Left lung (tissue), 4 donors: ENCODE measurements at regions not wholly inside any gene's neighbourhood (a gene's known extent, or its start where the extent isn't known, plus 50 kb on each side); places are given as distances from the start of the nearest gene placed in this dataset.

ENCODE experiments used
- ATAC-seq: fragments of 200-7000 bp; cut with Tn5 transposase; one replicate; pipeline ENCODE4 v1.9.1; 2020; ENCODE audit warnings: moderate library complexity
- DNase-seq, 4 donors: peaks; one replicate each; pipeline ENCODE4 v3.0.0-alpha.2; 2013 to 2020
- H3K27ac ChIP-seq, 2 donors: fragments of 200-600 bp; sonication (generic) in 1 of 2; one replicate each; pipeline versions ENCODE4 v1.5.0 to v1.8.0; 2020 to 2021
- H3K27me3 ChIP-seq, 2 donors: fragments of 200-600 bp; sonication (generic) in 1 of 2; one replicate each; pipeline versions ENCODE4 v1.5.0 to v1.8.0; 2020 to 2021
- H3K36me3 ChIP-seq, 2 donors: fragments of 200-600 bp; sonication (generic) in 1 of 2; one replicate each; pipeline versions ENCODE4 v1.5.0 to v1.8.0; 2020 to 2021
- H3K4me1 ChIP-seq, 2 donors: fragments of 200-600 bp; one replicate each; pipeline ENCODE4 v1.8.0; 2021
- H3K4me3 ChIP-seq, 2 donors: fragments of 200-600 bp; sonication (generic) in 1 of 2; one replicate each; pipeline versions ENCODE4 v1.5.0 to v1.8.0; 2020 to 2021; ENCODE audit warnings: mild to moderate bottlenecking in 1 of 2
- H3K9me3 ChIP-seq, 2 donors: fragments of 200-600 bp; sonication (generic) in 1 of 2; one replicate each; pipeline versions ENCODE4 v1.5.0 to v1.8.0; 2020 to 2021
- intact Hi-C, 2 donors: fragments of 100-400 bp; cut with DNase I; formaldehyde crosslinking; loops; one replicate each; pipeline versions ENCODE4 v1.11.2 to v1.14.2; 2022
- TF ChIP-seq, protein P1 (sequence below), 2 donors: fragments of 200-600 bp; sonication (generic) in 1 of 2; IDR thresholded peaks; one replicate each; pipeline versions ENCODE4 v1.5.0 to v1.8.0; 2021; ENCODE audit warnings: antibody characterized with exemption in 2 of 2
- donor health status: DM: no; HTN: yes; CAD: no.
- donor health status: DM: no; HTN: no; CAD: no.

DNA sequence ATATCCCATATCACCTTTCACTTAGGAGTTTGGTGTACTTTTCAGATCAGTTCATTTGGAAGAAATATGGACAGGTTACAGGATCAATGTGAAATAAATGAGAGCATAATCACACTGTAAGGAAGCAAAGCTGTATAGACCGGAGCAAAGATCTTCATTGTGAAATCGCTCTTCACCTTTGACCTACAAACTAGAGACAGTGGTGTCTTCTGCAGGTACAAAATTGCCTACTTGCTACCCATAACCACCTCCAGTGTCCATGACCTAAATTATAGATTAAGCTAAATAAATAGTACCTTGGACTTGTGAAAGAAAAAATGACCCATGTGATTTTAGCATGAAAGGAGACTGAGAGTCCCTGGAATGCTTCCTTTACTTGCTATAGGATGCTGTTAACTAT is 379.5 kb upstream of the SUCLG2 start:
- Histone ChIP-seq H3K27ac (no peak overlapping the region), H3K4me3 (no peak overlapping the region), H3K27me3 (no peaks in the 10 kb centered on the region), H3K4me1 (no peaks in the 10 kb centered on the region), H3K9me3 (no peaks in the 10 kb centered on the region), H3K36me3 (no peaks in the 10 kb centered on the region)
- no peak for ATAC-seq
- DNase-seq: no peak
- intact Hi-C loops: no loop called here
- TF ChIP-seq, protein P1, sequence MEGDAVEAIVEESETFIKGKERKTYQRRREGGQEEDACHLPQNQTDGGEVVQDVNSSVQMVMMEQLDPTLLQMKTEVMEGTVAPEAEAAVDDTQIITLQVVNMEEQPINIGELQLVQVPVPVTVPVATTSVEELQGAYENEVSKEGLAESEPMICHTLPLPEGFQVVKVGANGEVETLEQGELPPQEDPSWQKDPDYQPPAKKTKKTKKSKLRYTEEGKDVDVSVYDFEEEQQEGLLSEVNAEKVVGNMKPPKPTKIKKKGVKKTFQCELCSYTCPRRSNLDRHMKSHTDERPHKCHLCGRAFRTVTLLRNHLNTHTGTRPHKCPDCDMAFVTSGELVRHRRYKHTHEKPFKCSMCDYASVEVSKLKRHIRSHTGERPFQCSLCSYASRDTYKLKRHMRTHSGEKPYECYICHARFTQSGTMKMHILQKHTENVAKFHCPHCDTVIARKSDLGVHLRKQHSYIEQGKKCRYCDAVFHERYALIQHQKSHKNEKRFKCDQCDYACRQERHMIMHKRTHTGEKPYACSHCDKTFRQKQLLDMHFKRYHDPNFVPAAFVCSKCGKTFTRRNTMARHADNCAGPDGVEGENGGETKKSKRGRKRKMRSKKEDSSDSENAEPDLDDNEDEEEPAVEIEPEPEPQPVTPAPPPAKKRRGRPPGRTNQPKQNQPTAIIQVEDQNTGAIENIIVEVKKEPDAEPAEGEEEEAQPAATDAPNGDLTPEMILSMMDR (IDR thresholded peaks at IDR 0.05): no peak

DNA sequence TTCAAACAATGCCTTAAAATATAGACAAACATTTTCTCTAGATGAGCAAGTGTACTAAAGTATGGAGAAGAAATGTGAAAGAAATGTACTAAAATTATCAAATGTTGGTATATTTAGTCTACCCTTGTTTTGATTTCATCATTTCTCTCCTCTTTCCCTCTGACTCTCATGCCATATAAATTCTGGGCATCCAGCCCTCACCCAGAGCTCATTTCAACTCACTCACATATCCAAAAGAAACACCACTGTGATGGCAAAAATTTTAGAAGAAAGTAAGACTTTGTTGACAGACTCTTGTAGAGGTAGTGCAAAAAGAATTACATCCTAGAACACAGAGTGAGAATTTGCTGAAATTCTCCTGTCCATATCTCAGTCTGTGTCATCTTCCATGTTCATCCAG is 377.8 kb upstream of the SUCLG2 start:
- Histone ChIP-seq H3K36me3 (no peaks in the 10 kb centered on the region), H3K9me3 (no peaks in the 10 kb centered on the region), H3K27ac (no peak overlapping the region), H3K27me3 (no peaks in the 10 kb centered on the region), H3K4me1 (no peaks in the 10 kb centered on the region), H3K4me3 (no peak overlapping the region)
- intact Hi-C loops: no loop called here
- DNase-seq (no peak), ATAC-seq (no peak)
- TF ChIP-seq, protein P1 (IDR thresholded peaks at IDR 0.05): no peak

DNA sequence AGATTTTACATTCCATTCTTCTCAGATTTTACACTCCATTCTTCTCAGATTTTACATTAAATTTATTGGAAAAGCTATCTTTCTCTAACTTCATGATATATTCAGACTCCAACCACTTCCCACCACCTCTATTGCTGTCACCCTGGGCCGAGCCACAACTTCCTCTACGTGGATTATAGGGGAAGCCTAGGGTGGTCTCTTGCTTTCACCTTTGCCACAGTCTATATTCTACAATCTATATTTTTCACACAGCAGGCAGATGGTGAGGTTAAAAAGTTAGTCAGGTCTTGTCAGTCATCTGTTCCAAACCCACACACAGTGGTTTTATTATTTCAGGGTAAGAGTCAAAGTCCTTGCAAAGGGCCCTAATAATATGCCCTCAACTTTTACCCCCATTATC is 370.8 kb upstream of the SUCLG2 start:
- ATAC-seq (no peak), DNase-seq (no peak)
- no peaks in the 10 kb centered on the region for H3K27me3 ChIP-seq
- no peaks in the 10 kb centered on the region for H3K36me3 ChIP-seq
- intact Hi-C loops: no loop called here
- no peaks in the 10 kb centered on the region for H3K9me3 ChIP-seq
- H3K4me3 ChIP-seq: no peak overlapping the region
- H3K4me1 ChIP-seq: no peaks in the 10 kb centered on the region
- no peak overlapping the region for H3K27ac ChIP-seq
- TF ChIP-seq, protein P1 (IDR thresholded peaks at IDR 0.05): no peak

DNA sequence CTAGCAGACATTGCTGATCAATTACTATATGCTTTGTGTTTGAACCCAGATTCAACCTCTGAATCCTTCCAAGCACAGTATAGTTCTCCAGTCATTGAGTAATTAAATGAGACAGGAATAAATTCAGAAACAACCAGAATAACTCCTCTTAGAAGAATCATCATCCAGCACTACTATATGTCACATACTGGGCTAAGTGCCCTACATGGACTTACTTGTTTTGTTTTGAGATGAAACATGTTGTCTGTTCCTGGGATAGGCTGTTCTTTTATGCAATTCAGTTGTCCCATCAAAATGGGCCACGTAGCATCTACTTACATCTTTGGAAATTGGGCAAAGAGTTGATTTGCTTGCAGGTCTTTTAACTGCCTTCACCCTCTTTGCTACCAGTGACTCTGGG is 365.5 kb upstream of the SUCLG2 start:
- DNase-seq (no peak), ATAC-seq (no peak)
- Histone ChIP-seq H3K27me3 (no peaks in the 10 kb centered on the region), H3K9me3 (no peaks in the 10 kb centered on the region), H3K27ac (no peak overlapping the region), H3K36me3 (no peaks in the 10 kb centered on the region), H3K4me1 (no peaks in the 10 kb centered on the region), H3K4me3 (no peak overlapping the region)
- TF ChIP-seq, protein P1 (IDR thresholded peaks at IDR 0.05): no peak
- intact Hi-C loops: no loop called here

DNA sequence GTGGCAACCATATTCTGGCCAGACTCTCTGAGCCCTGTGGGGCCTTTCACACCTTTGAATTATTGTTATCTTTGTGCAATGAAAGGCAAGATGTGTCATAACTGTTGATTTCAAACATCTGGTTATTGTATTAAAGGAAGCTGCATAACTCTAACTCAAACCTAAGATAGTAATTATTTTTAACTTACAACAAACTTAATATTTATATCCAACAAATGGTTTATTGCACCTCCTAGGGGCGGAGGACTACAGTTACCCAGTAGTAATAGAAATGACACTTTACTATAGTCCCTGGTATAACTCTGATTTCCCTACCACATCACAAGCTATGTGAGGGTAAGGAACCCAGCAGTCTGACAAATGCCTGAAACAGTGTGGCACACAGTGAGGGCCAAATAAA is 363.9 kb upstream of the SUCLG2 start:
- Histone ChIP-seq H3K27ac (no peak overlapping the region), H3K4me3 (no peak overlapping the region), H3K27me3 (no peaks in the 10 kb centered on the region), H3K9me3 (no peaks in the 10 kb centered on the region), H3K36me3 (no peaks in the 10 kb centered on the region), H3K4me1 (no peaks in the 10 kb centered on the region)
- TF ChIP-seq, protein P1 (IDR thresholded peaks at IDR 0.05): no peak
- DNase-seq: no peak
- ATAC-seq: no peak
- intact Hi-C loops: no loop called here
